GM18858 (cell line): ENCODE measurements at regions not wholly inside any gene's neighbourhood (a gene's known extent, or its start where the extent isn't known, plus 50 kb on each side); places are given as distances from the start of the nearest gene placed in this dataset.

ENCODE experiments used
- ATAC-seq: cut with Tn5 transposase; IDR thresholded peaks from one replicate; pipeline ENCODE4 v1.9.1; 2021; ENCODE audit not compliant: unreplicated experiment

GRCh38 chr15:95875121-95875643 is 455.3 kb upstream of the NR2F2 start:
- no peak for ATAC-seq

- ATAC-seq: no peak
These were observed 450.4 kb upstream of the NR2F2 start for GRCh38 chr15:95880031-95880570.

- no peak for ATAC-seq
These were observed 449.9 kb upstream of the NR2F2 start for GRCh38 chr15:95880630-95881029.

- ATAC-seq: no peak
These were observed 447.4 kb upstream of the NR2F2 start for GRCh38 chr15:95883064-95883463.

GRCh38 chr15:95884276-95884675 is 446.2 kb upstream of the NR2F2 start:
- ATAC-seq: no peak

- no peak for ATAC-seq
These were observed 442.7 kb upstream of the NR2F2 start for GRCh38 chr15:95887666-95888390.

GRCh38 chr15:95888762-95889161 is 441.7 kb upstream of the NR2F2 start:
- ATAC-seq: no peak

- ATAC-seq: no peak
These were observed 436.0 kb upstream of the NR2F2 start for GRCh38 chr15:95894407-95894956.

- no peak for ATAC-seq
These were observed 435.0 kb upstream of the NR2F2 start for GRCh38 chr15:95895508-95895907.

- no peak for ATAC-seq
These were observed 432.8 kb upstream of the NR2F2 start for GRCh38 chr15:95897651-95898050.

- no peak for ATAC-seq
These were observed 431.7 kb upstream of the NR2F2 start for GRCh38 chr15:95898761-95899160.

GRCh38 chr15:95901271-95901670 is 429.2 kb upstream of the NR2F2 start:
- ATAC-seq: no peak

- ATAC-seq: no peak
These were observed 427.9 kb upstream of the NR2F2 start for GRCh38 chr15:95902606-95903005.

GRCh38 chr15:95903352-95903751 is 427.1 kb upstream of the NR2F2 start:
- ATAC-seq: no peak

- no peak for ATAC-seq
These were observed 419.8 kb upstream of the NR2F2 start for GRCh38 chr15:95910643-95911212.

GRCh38 chr15:95911570-95912279 is 418.8 kb upstream of the NR2F2 start:
- no peak for ATAC-seq

GRCh38 chr15:95912280-95912625 is 418.2 kb upstream of the NR2F2 start:
- ATAC-seq: no peak

- no peak for ATAC-seq
These were observed 417.8 kb upstream of the NR2F2 start for GRCh38 chr15:95912728-95913127.

GRCh38 chr15:95916568-95916967 is 413.9 kb upstream of the NR2F2 start:
- no peak for ATAC-seq

- no peak for ATAC-seq
These were observed 412.0 kb upstream of the NR2F2 start for GRCh38 chr15:95918525-95918924.

- no peak for ATAC-seq
These were observed 411.0 kb upstream of the NR2F2 start for GRCh38 chr15:95919460-95919859.

- no peak for ATAC-seq
These were observed 409.1 kb upstream of the NR2F2 start for GRCh38 chr15:95921404-95921803.
